IMR-90 (cell line): ENCODE measurements at regions not wholly inside any gene's neighbourhood (a gene's known extent, or its start where the extent isn't known, plus 50 kb on each side); places are given as distances from the start of the nearest gene placed in this dataset.

Experiments
- ATAC-seq: fragments of 200-7000 bp; cut with Tn5 transposase; 2 replicates; pipeline ENCODE4 v1.9.1; 2020; ENCODE audit warnings: low read depth, mild to moderate bottlenecking, moderate library complexity
- BruUV-seq: library from RNA; stranded (reverse); fragments of 400-500 nt; replicated peaks from 2 replicates; lab custom pipeline; 2021; lab: Mats Ljungman, UMichigan
- CTCF ChIA-PET: fragments of 300-600 bp; formaldehyde crosslinking; extraction: SDS; loops from one replicate; lab custom pipeline; 2021; ENCODE audit warnings: antibody characterized with exemption; lab: Yijun Ruan, JAX
- POLR2A ChIA-PET: fragments of 300-600 bp; sonication (Branson Sonifier 250); formaldehyde crosslinking; loops from one replicate; lab custom pipeline; 2022; ENCODE audit warnings: antibody characterized with exemption; ENCODE audit not compliant: unreplicated experiment; lab: Charles Lee
- DNase-seq: peaks from one replicate; pipeline ENCODE4 v3.0.0; 2013
- H2AFZ ChIP-seq: replicated peaks from 2 replicates; pipeline ENCODE3; 2013; ENCODE audit warnings: low read length, mild to moderate bottlenecking; ENCODE audit not compliant: poor library complexity
- H2AK5ac ChIP-seq: 2 replicates; pipeline ENCODE4 v1.6.1; 2013; ENCODE audit warnings: low read depth, low read length, inconsistent platforms
- H2AK9ac ChIP-seq: replicated peaks from 2 replicates; pipeline ENCODE3; 2013; ENCODE audit warnings: mild to moderate bottlenecking, low read depth, low read length, moderate library complexity; ENCODE audit not compliant: poor library complexity
- H2BK120ac ChIP-seq: 2 replicates; pipeline ENCODE4 v1.6.1; 2013; ENCODE audit warnings: low read depth, low read length, inconsistent platforms
- H2BK15ac ChIP-seq: 3 replicates; pipeline ENCODE4 v1.6.1; 2013; ENCODE audit warnings: low read depth, low read length, inconsistent platforms
- H2BK20ac ChIP-seq: 2 replicates; pipeline ENCODE4 v1.6.1; 2013; ENCODE audit warnings: low read depth, mild to moderate bottlenecking, inconsistent platforms, low read length, moderate library complexity
- H2BK5ac ChIP-seq: 2 replicates; pipeline ENCODE4 v1.6.1; 2013; ENCODE audit warnings: mild to moderate bottlenecking, low read depth, low read length, inconsistent platforms; ENCODE audit not compliant: poor library complexity, severe bottlenecking
- H3K14ac ChIP-seq: replicated peaks from 2 replicates; pipeline ENCODE4 v1.6.1; 2013; ENCODE audit warnings: low read depth, low read length, inconsistent platforms
- H3K18ac ChIP-seq: 2 replicates; pipeline ENCODE4 v1.6.1; 2013; ENCODE audit warnings: low read depth, low read length, control low read depth
- H3K23ac ChIP-seq: 2 replicates; pipeline ENCODE4 v1.6.1; 2013; ENCODE audit warnings: low read depth, low read length, inconsistent platforms
- H3K27ac ChIP-seq: 2 replicates; pipeline ENCODE4 v1.5.1; 2013; ENCODE audit warnings: mild to moderate bottlenecking, control low read depth, low read length; ENCODE audit not compliant: insufficient read depth
- H3K27me3 ChIP-seq: 2 replicates; pipeline ENCODE4 v1.6.1; 2013; ENCODE audit warnings: low read length; ENCODE audit not compliant: control insufficient read depth, insufficient read depth
- H3K36me3 ChIP-seq: 2 replicates; pipeline ENCODE4 v1.6.1; 2013; ENCODE audit warnings: low read length, mixed read lengths; ENCODE audit not compliant: control insufficient read depth, insufficient read depth
- H3K4ac ChIP-seq: 2 replicates; pipeline ENCODE4 v1.6.1; 2013; ENCODE audit warnings: low read depth, low read length, inconsistent platforms
- H3K4me1 ChIP-seq: 2 replicates; pipeline ENCODE4 v1.6.1; 2013; ENCODE audit warnings: low read length, mixed read lengths; ENCODE audit not compliant: control insufficient read depth, insufficient read depth
- H3K4me2 ChIP-seq: 2 replicates; pipeline ENCODE4 v1.6.1; 2013; ENCODE audit warnings: low read depth, mild to moderate bottlenecking, control low read depth, low read length, moderate library complexity
- H3K4me3 ChIP-seq: 2 replicates; pipeline ENCODE4 v1.5.1; 2013; ENCODE audit warnings: low read depth, mild to moderate bottlenecking, control low read depth, low read length, moderate library complexity; ENCODE audit not compliant: insufficient read depth
- H3K56ac ChIP-seq: 2 replicates; pipeline ENCODE4 v1.6.1; 2013; ENCODE audit warnings: low read length, inconsistent platforms; ENCODE audit not compliant: insufficient read depth; ENCODE audit errors: extremely low read depth
- H3K79me1 ChIP-seq, 2 experiments: 2 replicates each; pipeline ENCODE4 v1.6.1; 2013; ENCODE audit warnings: low read length in 2 of 2, inconsistent platforms in 1 of 2, low read depth in 1 of 2
- H3K9ac ChIP-seq: 2 replicates; pipeline ENCODE4 v1.6.1; 2013; ENCODE audit warnings: low read depth, low read length, control low read depth
- H3K9me1 ChIP-seq: 2 replicates; pipeline ENCODE4 v1.6.1; 2013; ENCODE audit warnings: low read length, inconsistent platforms; ENCODE audit not compliant: insufficient read depth
- H3K9me3 ChIP-seq: 2 replicates; pipeline ENCODE4 v1.6.1; 2013; ENCODE audit warnings: low read length; ENCODE audit not compliant: control insufficient read depth, insufficient read depth
- H4K20me1 ChIP-seq: 2 replicates; pipeline ENCODE4 v1.6.1; 2013; ENCODE audit warnings: low read length, inconsistent platforms; ENCODE audit not compliant: insufficient read depth
- H4K5ac ChIP-seq: 2 replicates; pipeline ENCODE4 v1.6.1; 2013; ENCODE audit warnings: mild to moderate bottlenecking, low read depth, low read length, control low read depth
- H4K8ac ChIP-seq, 2 experiments: 2 replicates each; pipeline ENCODE4 v1.6.1; 2013; ENCODE audit warnings: low read depth in 2 of 2, low read length in 2 of 2, control low read depth in 1 of 2, inconsistent platforms in 1 of 2
- H4K91ac ChIP-seq: 2 replicates; pipeline ENCODE4 v1.6.1; 2013; ENCODE audit warnings: low read depth, low read length, inconsistent platforms; ENCODE audit not compliant: insufficient read depth
- BHLHE40 ChIP-seq: fragments of 150-350 bp; IDR thresholded peaks from 2 replicates; pipeline ENCODE4 v1.6.1; 2016; ENCODE audit warnings: mild to moderate bottlenecking, low read depth, low read length
- CEBPB ChIP-seq: IDR thresholded peaks from 2 replicates; pipeline ENCODE4 v1.6.1; 2012; ENCODE audit warnings: low read depth, low read length, improper control_type of control experiment
- CHD1 ChIP-seq: IDR thresholded peaks from 2 replicates; pipeline ENCODE4 v1.6.1; 2012; ENCODE audit warnings: low read depth, low read length, improper control_type of control experiment
- CTCF ChIP-seq: conservative IDR thresholded peaks from 2 replicates; pipeline ENCODE4 v1.5.1; 2012; ENCODE audit warnings: mild to moderate bottlenecking, low read depth, low read length, improper control_type of control experiment
- FOS ChIP-seq: fragments of 150-350 bp; IDR thresholded peaks from 2 replicates; pipeline ENCODE4 v1.6.1; 2016; ENCODE audit warnings: low read depth, low read length
- MAFK ChIP-seq: IDR thresholded peaks from 2 replicates; pipeline ENCODE4 v1.6.1; 2012; ENCODE audit warnings: low read depth, low read length, improper control_type of control experiment
- MAZ ChIP-seq: IDR thresholded peaks from 2 replicates; pipeline ENCODE4 v1.6.1; 2012; ENCODE audit warnings: low read depth, mild to moderate bottlenecking, low read length, improper control_type of control experiment, moderate library complexity, borderline replicate concordance
- MXI1 ChIP-seq: IDR thresholded peaks from 2 replicates; pipeline ENCODE4 v1.6.1; 2012; ENCODE audit warnings: low read depth, mild to moderate bottlenecking, low read length, moderate library complexity, borderline replicate concordance
- NFE2L2 ChIP-seq: fragments of 150-350 bp; IDR thresholded peaks from 2 replicates; pipeline ENCODE4 v1.6.1; 2016; ENCODE audit warnings: low read depth, mild to moderate bottlenecking, low read length
- POLR2A ChIP-seq: IDR thresholded peaks from 2 replicates; pipeline ENCODE4 v1.6.1; 2012; ENCODE audit warnings: mild to moderate bottlenecking, low read depth, low read length
- RAD21 ChIP-seq: IDR thresholded peaks from 2 replicates; pipeline ENCODE4 v1.6.1; 2012; ENCODE audit warnings: low read length, improper control_type of control experiment
- RCOR1 ChIP-seq: IDR thresholded peaks from 2 replicates; pipeline ENCODE4 v1.6.1; 2012; ENCODE audit warnings: mild to moderate bottlenecking, low read length, improper control_type of control experiment; ENCODE audit not compliant: insufficient replicate concordance
- RFX5 ChIP-seq: IDR thresholded peaks from 2 replicates; pipeline ENCODE4 v1.8.0; 2012; ENCODE audit warnings: low read depth, mild to moderate bottlenecking, low read length, moderate library complexity
- SMC3 ChIP-seq: fragments of 150-350 bp; IDR thresholded peaks from 2 replicates; pipeline ENCODE4 v1.6.1; 2016; ENCODE audit warnings: low read depth, mild to moderate bottlenecking, antibody characterized with exemption, low read length, moderate library complexity
- WGBS, 2 experiments: methylation state at CpG; one replicate each; pipeline versions ENCODE4 v1.1.5 to v1.1.7; 2013; ENCODE audit warnings: missing lambda C conversion rate in 2 of 2; ENCODE audit not compliant: insufficient read length in 1 of 2; ENCODE audit errors: extremely low coverage in 2 of 2; 5-methylcytosine and 5-hydroxymethylcytosine counted together
- dilution Hi-C: fragments of 300-500 bp; cut with HindIII; formaldehyde crosslinking; loops from one replicate; pipeline ENCODE4 v1.14.3; 2018; ENCODE audit warnings: low sequenced_read_pairs; ENCODE audit not compliant: unreplicated experiment
- in situ Hi-C: fragments of 300-500 bp; cut with MboI; formaldehyde crosslinking; loops from 3 replicates; pipeline ENCODE4 v1.14.3; 2019; ENCODE audit warnings: low sequenced_read_pairs, inconsistent platforms, mixed read lengths
- intact Hi-C: fragments of 100-400 bp; cut with micrococcal nuclease; formaldehyde crosslinking; loops from 2 replicates; pipeline ENCODE4 v1.10.0; 2022
- TF ChIP-seq, protein P1 (sequence below): fragments of 150-350 bp; IDR thresholded peaks from 2 replicates; pipeline ENCODE4 v1.6.1; 2016; ENCODE audit warnings: low read depth, mild to moderate bottlenecking, low read length, moderate library complexity, borderline replicate concordance
- TF ChIP-seq, protein P2 (sequence below): fragments of 150-350 bp; IDR thresholded peaks from 2 replicates; pipeline ENCODE4 v1.6.1; 2017; ENCODE audit warnings: mild to moderate bottlenecking, antibody characterized with exemption, low read length, low read depth

DNA sequence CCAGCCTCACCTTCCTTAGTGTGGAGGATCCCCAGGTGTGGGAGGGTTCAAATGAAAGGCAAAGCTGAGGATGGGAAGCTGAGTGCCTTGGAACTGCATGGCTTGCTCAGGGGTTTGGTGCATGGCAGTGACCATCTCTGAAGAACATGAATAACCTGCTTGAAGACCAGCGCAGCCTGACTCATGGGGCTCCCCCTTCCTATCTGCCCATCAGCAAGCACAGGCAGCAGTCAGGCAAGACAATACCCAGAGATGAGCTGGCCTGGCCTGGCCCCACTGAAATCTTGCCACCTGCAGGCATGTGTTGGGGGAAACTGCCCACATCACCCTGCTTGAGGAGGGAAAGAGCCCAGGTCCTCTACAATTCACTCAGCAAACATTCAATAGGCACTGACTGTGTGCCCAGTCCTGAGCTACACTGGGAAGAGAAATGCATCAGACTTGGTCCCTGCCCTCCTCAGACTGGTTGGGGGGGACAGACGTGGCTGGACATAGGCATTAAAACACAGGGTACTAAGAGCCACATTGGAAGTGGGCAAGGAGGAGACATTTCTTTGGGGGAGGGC lies 105.0 kb upstream of the ALDH1B1 start:
- Histone ChIP-seq H3K4me2 (no peak overlapping the region), H2BK20ac (no peak overlapping the region), H4K20me1 (no peaks in the 10 kb centered on the region), H4K8ac (no peak overlapping the region), H3K79me1 (no peaks in the 10 kb centered on the region), H3K56ac (no peak overlapping the region), H3K36me3 (no peaks in the 10 kb centered on the region), H2BK120ac (no peak overlapping the region), H3K4me3 (no peak overlapping the region), H3K14ac (no peak overlapping the region), H4K5ac (no peak overlapping the region), H3K27ac (no peak overlapping the region), H3K18ac (no peak overlapping the region), H3K4me1 (no peaks in the 10 kb centered on the region), H2AFZ (no peak overlapping the region), H3K27me3 (peaks cover 39% of the 10 kb centered on the region), H4K91ac (no peak overlapping the region), H2AK5ac (no peak overlapping the region), H2AK9ac (no peak overlapping the region), H2BK15ac (no peak overlapping the region), H3K9me1 (no peaks in the 10 kb centered on the region), H2BK5ac (no peak overlapping the region), H3K23ac (no peak overlapping the region), H3K4ac (no peak overlapping the region), H3K9me3 (0 out of 2 replicates have a peak, but pooled peaks cover 2% of the 10 kb centered on the region), H3K9ac (no peak overlapping the region)
- ChIA-PET POLR2A (no interaction called here), CTCF (no interaction called here)
- TF ChIP-seq POLR2A (no peak), BHLHE40 (no peak), CTCF (no peak), MXI1 (no peak), SMC3 (no peak), MAFK (no peak), MAZ (no peak), RCOR1 (no peak), RAD21 (no peak), CHD1 (no peak), RFX5 (no peak), NFE2L2 (no peak), FOS (no peak), CEBPB (no peak)
- TF ChIP-seq, protein P1, sequence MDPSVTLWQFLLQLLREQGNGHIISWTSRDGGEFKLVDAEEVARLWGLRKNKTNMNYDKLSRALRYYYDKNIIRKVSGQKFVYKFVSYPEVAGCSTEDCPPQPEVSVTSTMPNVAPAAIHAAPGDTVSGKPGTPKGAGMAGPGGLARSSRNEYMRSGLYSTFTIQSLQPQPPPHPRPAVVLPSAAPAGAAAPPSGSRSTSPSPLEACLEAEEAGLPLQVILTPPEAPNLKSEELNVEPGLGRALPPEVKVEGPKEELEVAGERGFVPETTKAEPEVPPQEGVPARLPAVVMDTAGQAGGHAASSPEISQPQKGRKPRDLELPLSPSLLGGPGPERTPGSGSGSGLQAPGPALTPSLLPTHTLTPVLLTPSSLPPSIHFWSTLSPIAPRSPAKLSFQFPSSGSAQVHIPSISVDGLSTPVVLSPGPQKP = no peak
- TF ChIP-seq, protein P2, sequence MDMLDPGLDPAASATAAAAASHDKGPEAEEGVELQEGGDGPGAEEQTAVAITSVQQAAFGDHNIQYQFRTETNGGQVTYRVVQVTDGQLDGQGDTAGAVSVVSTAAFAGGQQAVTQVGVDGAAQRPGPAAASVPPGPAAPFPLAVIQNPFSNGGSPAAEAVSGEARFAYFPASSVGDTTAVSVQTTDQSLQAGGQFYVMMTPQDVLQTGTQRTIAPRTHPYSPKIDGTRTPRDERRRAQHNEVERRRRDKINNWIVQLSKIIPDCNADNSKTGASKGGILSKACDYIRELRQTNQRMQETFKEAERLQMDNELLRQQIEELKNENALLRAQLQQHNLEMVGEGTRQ = no peak
- in situ Hi-C loops (no loop called here), dilution Hi-C loops (no loop called here), intact Hi-C loops (no loop called here)
- ATAC-seq = no peak
- no peak for DNase-seq
- no TSS peak for BruUV-seq
- WGBS, 2 experiments = no CpG with 5 or more reads among the region's 2 CpGs
